K562 (cell line): ENCODE measurements at regions not wholly inside any gene's neighbourhood (a gene's known extent, or its start where the extent isn't known, plus 50 kb on each side); places are given as distances from the start of the nearest gene placed in this dataset.
A peak's percentile ranks its signal among the peaks of the same experiment; 100 is the strongest.

ENCODE experiments used
- ATAC-seq: fragments of 200-7000 bp; cut with Tn5 transposase; 3 replicates; pipeline ENCODE4 v1.9.1; 2020; ENCODE audit warnings: moderate library complexity
- BruUV-seq: library from RNA; stranded (reverse); fragments of 400-500 nt; replicated peaks from 2 replicates; lab custom pipeline; 2021; lab: Mats Ljungman, UMichigan
- CTCF ChIA-PET: fragments of 300-600 bp; formaldehyde crosslinking; extraction: SDS; loops from one replicate; lab custom pipeline; 2021; ENCODE audit warnings: low intra/inter-chr PET ratio; lab: Yijun Ruan, JAX
- POLR2A ChIA-PET: fragments of 300-600, 350-650 bp; sonication (Branson Sonifier 250); formaldehyde crosslinking; extraction: SDS; loops from one replicate; lab custom pipeline; 2021; ENCODE audit warnings: antibody characterized with exemption, inconsistent platforms; lab: Yijun Ruan, JAX
- DNase-seq, 4 experiments: peaks; one replicate each; pipeline versions ENCODE4 v3.0.0 to v3.0.0-alpha.2; 2011 to 2018; ENCODE audit warnings: low spot score in 3 of 4, mixed read lengths in 3 of 4; ENCODE audit errors: extremely low read depth in 1 of 4
- FAIRE-seq: peaks from 2 replicates; lab custom pipeline; 2011; peaks lifted over from hg19 to GRCh38; lab: Jason Lieb, UNC
- H2AFZ ChIP-seq: 2 replicates; pipeline ENCODE4 v1.6.0; 2011; ENCODE audit warnings: low read depth, low read length, control low read depth, inconsistent platforms
- H3K27ac ChIP-seq: fragments of 200-600 bp; 3 replicates; pipeline ENCODE4 v1.8.0; 2011; ENCODE audit warnings: low read depth, mild to moderate bottlenecking, control low read depth, inconsistent platforms, low read length, moderate library complexity, mixed read lengths; ENCODE audit errors: extremely low read depth
- H3K27me3 ChIP-seq, 2 experiments: fragments of 300-600 bp in 1 of 2; 2 replicates in 1 of 2; 3 replicates in 1 of 2; pipeline versions ENCODE4 v1.6.0 to v1.8.0; 2011; ENCODE audit warnings: inconsistent platforms in 2 of 2, low read length in 2 of 2, mild to moderate bottlenecking in 1 of 2, mixed read lengths in 1 of 2, moderate library complexity in 1 of 2; ENCODE audit not compliant: control insufficient read depth in 2 of 2, insufficient read depth in 2 of 2
- H3K36me3 ChIP-seq: fragments of 300-600 bp; 3 replicates; pipeline ENCODE4 v1.8.0; 2011; ENCODE audit warnings: mild to moderate bottlenecking, low read length, inconsistent platforms; ENCODE audit not compliant: control insufficient read depth, insufficient read depth
- H3K4me1 ChIP-seq, 2 experiments: fragments of 200-600 bp in 1 of 2; replicated peaks in 1 of 2; 2 replicates in 1 of 2; 3 replicates in 1 of 2; pipeline versions ENCODE4 v1.5.1 to v1.8.0; 2011; ENCODE audit warnings: inconsistent platforms in 2 of 2, low read length in 2 of 2, mild to moderate bottlenecking in 1 of 2, mixed read lengths in 1 of 2, moderate library complexity in 1 of 2; ENCODE audit not compliant: control insufficient read depth in 2 of 2, insufficient read depth in 2 of 2
- H3K4me2 ChIP-seq: 2 replicates; pipeline ENCODE4 v1.6.1; 2011; ENCODE audit warnings: low read length, control low read depth, inconsistent platforms, mixed read lengths; ENCODE audit not compliant: insufficient read depth
- H3K4me3 ChIP-seq: fragments of 200-600 bp; sonication (generic), shearing (Covaris generic); 2 replicates; pipeline ENCODE4 v1.5.1; 2016; ENCODE audit warnings: control low read depth, inconsistent platforms
- H3K79me2 ChIP-seq: fragments of 200-600 bp; 3 replicates; pipeline ENCODE4 v1.8.0; 2011; ENCODE audit warnings: low read length, inconsistent platforms; ENCODE audit not compliant: control insufficient read depth, insufficient read depth
- H3K9ac ChIP-seq, 2 experiments: 2 replicates each; pipeline versions ENCODE4 v1.6.0 to v1.6.1; 2011; ENCODE audit warnings: low read depth in 2 of 2, low read length in 2 of 2, control low read depth in 1 of 2, inconsistent platforms in 1 of 2, mild to moderate bottlenecking in 1 of 2, mixed read lengths in 1 of 2; ENCODE audit not compliant: insufficient read depth in 1 of 2
- H3K9me1 ChIP-seq: one replicate; pipeline ENCODE4 v1.6.0; 2011; ENCODE audit warnings: inconsistent platforms, mild to moderate bottlenecking, low read length, moderate library complexity; ENCODE audit not compliant: control insufficient read depth, insufficient read depth
- H3K9me3 ChIP-seq: replicated peaks from 2 replicates; pipeline ENCODE4 v1.5.1; 2011; ENCODE audit warnings: low read depth, low read length, inconsistent platforms; ENCODE audit not compliant: control insufficient read depth, insufficient read depth
- H4K20me1 ChIP-seq: replicated peaks from 2 replicates; pipeline ENCODE4 v1.6.1; 2011; ENCODE audit warnings: low read length, inconsistent platforms, mixed read lengths; ENCODE audit not compliant: control insufficient read depth, insufficient read depth
- BRF2 ChIP-seq: IDR thresholded peaks from 3 replicates; pipeline ENCODE4 v1.6.1; 2011; ENCODE audit warnings: borderline replicate concordance, mild to moderate bottlenecking; ENCODE audit not compliant: insufficient read length, insufficient read depth
- C11orf30 ChIP-seq: fragments of 450-650 bp; IDR thresholded peaks from 2 replicates; pipeline ENCODE4 v1.6.1; 2016; ENCODE audit warnings: low read depth, mild to moderate bottlenecking
- CHCHD3 ChIP-seq: fragments of 250-450 bp; sonication (Bioruptor Pico); IDR thresholded peaks from 2 replicates; pipeline ENCODE4 v2.1.2; 2022; ENCODE audit warnings: mild to moderate bottlenecking
- DACH1 ChIP-seq: fragments of 450-650 bp; IDR thresholded peaks from 2 replicates; pipeline ENCODE4 v1.6.1; 2018; ENCODE audit not compliant: partially characterized antibody
- ESRRB ChIP-seq: fragments of 250-450 bp; sonication (Bioruptor Pico); IDR thresholded peaks from 2 replicates; pipeline ENCODE4 v1.5.0; 2020; ENCODE audit warnings: mild to moderate bottlenecking, moderate library complexity, borderline replicate concordance
- HOMEZ ChIP-seq: fragments of 250-450 bp; sonication (Bioruptor Pico); IDR thresholded peaks from 2 replicates; pipeline ENCODE4 v1.4.0; 2020; ENCODE audit warnings: mild to moderate bottlenecking, moderate library complexity
- IFI16 ChIP-seq: fragments of 250-450 bp; sonication (Bioruptor Pico); IDR thresholded peaks from 2 replicates; pipeline ENCODE4 v2.1.2; 2022; ENCODE audit warnings: mild to moderate bottlenecking, inconsistent platforms
- MAFG ChIP-seq: fragments of 450-650 bp; conservative IDR thresholded peaks from 2 replicates; pipeline ENCODE4 v1.6.1; 2016; ENCODE audit warnings: missing genetic modification characterization, missing compliant biosample characterization
- MAFK ChIP-seq: IDR thresholded peaks from 2 replicates; pipeline ENCODE4 v1.6.1; 2011; ENCODE audit warnings: low read length, improper control_type of control experiment
- STAG1 ChIP-seq: sonication (generic); formaldehyde crosslinking; IDR thresholded peaks from 2 replicates; pipeline ENCODE4 v1.5.0; 2020; ENCODE audit warnings: missing genetic modification reagents, borderline replicate concordance
- TGIF2 ChIP-seq: sonication (generic); formaldehyde crosslinking; IDR thresholded peaks from 2 replicates; pipeline ENCODE4 v1.8.1; 2022; ENCODE audit warnings: mild to moderate bottlenecking, missing genetic modification reagents, moderate library complexity
- ZBTB2 ChIP-seq: fragments of 450-650 bp; IDR thresholded peaks from 2 replicates; pipeline ENCODE4 v1.6.1; 2016; ENCODE audit warnings: antibody characterized with exemption
- ZFP30 ChIP-seq: fragments of 250-450 bp; sonication (Bioruptor Pico); IDR thresholded peaks from 2 replicates; pipeline ENCODE4 v1.8.0; 2022; ENCODE audit warnings: moderate library complexity, mild to moderate bottlenecking, inconsistent platforms, borderline replicate concordance
- ZNF316 ChIP-seq: fragments of 450-650 bp; IDR thresholded peaks from 2 replicates; pipeline ENCODE4 v1.6.1; 2016
- ZNF41 ChIP-seq: fragments of 250-450 bp; sonication (Bioruptor Pico); conservative IDR thresholded peaks from 2 replicates; pipeline ENCODE4 v1.4.0; 2020; ENCODE audit warnings: mild to moderate bottlenecking
- ZNF668 ChIP-seq: fragments of 250-450 bp; sonication (Bioruptor Pico); IDR thresholded peaks from 2 replicates; pipeline ENCODE4 v1.8.0; 2022; ENCODE audit warnings: mild to moderate bottlenecking, inconsistent platforms
- WGBS: fragments of 100-300 bp; shearing (Covaris generic); methylation state at CpG from one replicate; pipeline ENCODE4 v1.1.6; 2016; ENCODE audit warnings: low coverage, mixed read lengths; ENCODE audit not compliant: insufficient coverage; ENCODE audit errors: missing lambda C conversion rate; 5-methylcytosine and 5-hydroxymethylcytosine counted together
- in situ Hi-C: fragments of 300-500 bp; cut with MboI; formaldehyde crosslinking; loops from 4 replicates; pipeline ENCODE4 v1.15.0; 2018; ENCODE audit warnings: inconsistent platforms, mixed read lengths
- intact Hi-C: fragments of 100-400 bp; cut with micrococcal nuclease; formaldehyde crosslinking; loops from 2 replicates; pipeline ENCODE4 v1.14.2; 2022

- no peak for TF ChIP-seq ZBTB2
These were observed 879.4 kb downstream of the MRPL39 start (continued) for GRCh38 chr21:24727803-24728440.

- intact Hi-C loops, result no loop called here
- TF ChIP-seq ZNF668 (no peak), ESRRB (CRISPR knock-in tag) (no peak), TGIF2 (no peak), ZFP30 (CRISPR knock-in tag) (no peak), C11orf30 (peak; percentile 54), ZNF316 (peak; percentile 81), ZBTB2 (no peak), BRF2 (no peak), ZNF41 (CRISPR knock-in tag) (no peak), MAFK (peak; percentile 86), IFI16 (CRISPR knock-in tag) (no peak), STAG1 (CRISPR knock-in tag) (no peak), HOMEZ (CRISPR knock-in tag) (no peak), CHCHD3 (no peak), DACH1 (no peak), MAFG (tag) (peak; percentile 78)
These were observed 890.9 kb downstream of the MRPL39 start for GRCh38 chr21:24716281-24716918.

More at GRCh38 chr21:24716281-24716918, 890.9 kb downstream of the MRPL39 start:
- Histone ChIP-seq H3K4me2 (no peak overlapping the region), H3K27ac (no peak overlapping the region), H3K79me2 (no peaks in the 10 kb centered on the region), H3K4me3 (no peak overlapping the region), H2AFZ (no peak overlapping the region), H3K9me1 (no peaks in the 10 kb centered on the region), H3K36me3 (no peaks in the 10 kb centered on the region), H3K4me1 (no peaks in the 10 kb centered on the region), H3K9me3 (no peaks in the 10 kb centered on the region; the same call in 1 of the 2 replicates), H4K20me1 (no peaks in the 10 kb centered on the region), H3K9ac (no peak overlapping the region), H3K27me3 (no peaks in the 10 kb centered on the region)
- FAIRE-seq (no peak), DNase-seq (no peak), ATAC-seq (no peak)
- in situ Hi-C loops, result no loop called here
- 1% methylated on average over 3 of the region's 3 CpGs for WGBS
- BruUV-seq, result no TSS peak
- POLR2A ChIA-PET, result interaction anchor here (0.6 kb wide), 1 partner anchor 65 kb away, joined by 3 read pairs; no protein-coding TSS in a partner anchor
- CTCF ChIA-PET, result no interaction called here
